B cell (primary cell): ENCODE measurements at regions not wholly inside any gene's neighbourhood (a gene's known extent, or its start where the extent isn't known, plus 50 kb on each side); places are given as distances from the start of the nearest gene placed in this dataset.

Experiments
- EZH2 ChIP-seq: IDR thresholded peaks from 2 replicates; pipeline ENCODE4 v1.6.1; 2012; ENCODE audit warnings: borderline replicate concordance, low read depth, mild to moderate bottlenecking, moderate library complexity, low read length; ENCODE audit not compliant: insufficient read depth, poor library complexity, severe bottlenecking
- TF ChIP-seq, protein P1 (sequence below): fragments of 200-600 bp; IDR thresholded peaks from one replicate; pipeline ENCODE4 v1.8.0; 2022; ENCODE audit warnings: antibody characterized with exemption, mild to moderate bottlenecking

DNA sequence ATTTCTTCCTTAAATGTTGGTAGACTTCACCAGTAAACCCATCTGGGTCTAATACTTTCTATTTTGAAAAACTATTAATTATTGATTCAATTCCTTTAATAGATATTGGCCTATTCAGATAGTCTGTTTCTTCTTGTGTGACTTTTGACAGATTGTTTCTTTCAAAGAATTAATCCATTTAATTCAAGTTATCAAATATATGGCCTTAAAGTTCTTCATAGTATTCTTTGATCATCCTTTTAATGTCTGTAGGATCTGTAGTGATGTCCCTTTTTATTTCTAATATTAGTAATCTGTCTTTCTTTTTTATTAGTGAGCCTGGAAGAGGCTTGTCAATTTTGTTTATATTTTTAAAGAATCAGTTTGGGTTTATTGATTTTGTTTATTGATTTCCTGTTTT, 190.0 kb downstream of the SLC38A4 start:
- TF ChIP-seq, protein P1, sequence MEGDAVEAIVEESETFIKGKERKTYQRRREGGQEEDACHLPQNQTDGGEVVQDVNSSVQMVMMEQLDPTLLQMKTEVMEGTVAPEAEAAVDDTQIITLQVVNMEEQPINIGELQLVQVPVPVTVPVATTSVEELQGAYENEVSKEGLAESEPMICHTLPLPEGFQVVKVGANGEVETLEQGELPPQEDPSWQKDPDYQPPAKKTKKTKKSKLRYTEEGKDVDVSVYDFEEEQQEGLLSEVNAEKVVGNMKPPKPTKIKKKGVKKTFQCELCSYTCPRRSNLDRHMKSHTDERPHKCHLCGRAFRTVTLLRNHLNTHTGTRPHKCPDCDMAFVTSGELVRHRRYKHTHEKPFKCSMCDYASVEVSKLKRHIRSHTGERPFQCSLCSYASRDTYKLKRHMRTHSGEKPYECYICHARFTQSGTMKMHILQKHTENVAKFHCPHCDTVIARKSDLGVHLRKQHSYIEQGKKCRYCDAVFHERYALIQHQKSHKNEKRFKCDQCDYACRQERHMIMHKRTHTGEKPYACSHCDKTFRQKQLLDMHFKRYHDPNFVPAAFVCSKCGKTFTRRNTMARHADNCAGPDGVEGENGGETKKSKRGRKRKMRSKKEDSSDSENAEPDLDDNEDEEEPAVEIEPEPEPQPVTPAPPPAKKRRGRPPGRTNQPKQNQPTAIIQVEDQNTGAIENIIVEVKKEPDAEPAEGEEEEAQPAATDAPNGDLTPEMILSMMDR: no peak
- no peak for TF ChIP-seq EZH2
